ENCODE measurements at regions not wholly inside any gene's neighbourhood (a gene's known extent, or its start where the extent isn't known, plus 50 kb on each side); places are given as distances from the start of the nearest gene placed in this dataset.
"Not testable (repeated sequence)": the region's sequence is repeated elsewhere in the genome, so short reads cannot be mapped to it uniquely, and the experiment has no call there.

GRCh38 chr9:38342532-38342931 lies 50.0 kb upstream of the ALDH1B1 start:
- no peak for DNase-seq

GRCh38 chr9:38342096-38342495 lies 50.4 kb upstream of the ALDH1B1 start:
- no peak for DNase-seq

- DNase-seq: no peak
Observed at GRCh38 chr9:38339496-38339895, 53.0 kb upstream of the ALDH1B1 start.

GRCh38 chr9:38339087-38339486 lies 53.4 kb upstream of the ALDH1B1 start:
- DNase-seq: no peak

GRCh38 chr9:38338342-38339018 lies 54.0 kb upstream of the ALDH1B1 start:
- DNase-seq: no peak

GRCh38 chr9:38337706-38338264 lies 54.7 kb upstream of the ALDH1B1 start:
- DNase-seq: no peak

- no peak for DNase-seq
Observed at GRCh38 chr9:38337181-38337580, 55.3 kb upstream of the ALDH1B1 start.

GRCh38 chr9:38336341-38336740 lies 56.2 kb upstream of the ALDH1B1 start:
- no peak for DNase-seq

- no peak for DNase-seq
Observed at GRCh38 chr9:38335686-38336085, 56.8 kb upstream of the ALDH1B1 start.

GRCh38 chr9:38334234-38334633 lies 58.3 kb upstream of the ALDH1B1 start:
- DNase-seq: no peak

GRCh38 chr9:38333047-38333446 lies 59.5 kb upstream of the ALDH1B1 start:
- DNase-seq: no peak

GRCh38 chr9:38332625-38333024 lies 59.9 kb upstream of the ALDH1B1 start:
- no peak for DNase-seq

GRCh38 chr9:38331141-38331540 lies 61.4 kb upstream of the ALDH1B1 start:
- DNase-seq: no peak

- DNase-seq: no peak
Observed at GRCh38 chr9:38329968-38330367, 62.5 kb upstream of the ALDH1B1 start.

GRCh38 chr9:38328765-38329164 lies 63.7 kb upstream of the ALDH1B1 start:
- no peak for DNase-seq

- DNase-seq: no peak
Observed at GRCh38 chr9:38326122-38326521, 66.4 kb upstream of the ALDH1B1 start.

- DNase-seq: not testable (repeated sequence)
Observed at GRCh38 chr9:38324213-38324612, 68.3 kb upstream of the ALDH1B1 start.

GRCh38 chr9:38322937-38323336 lies 69.6 kb upstream of the ALDH1B1 start:
- no peak for DNase-seq

- DNase-seq: no peak
Observed at GRCh38 chr9:38319496-38320173, 72.9 kb upstream of the ALDH1B1 start.

GRCh38 chr9:38318759-38319495 lies 73.6 kb upstream of the ALDH1B1 start:
- DNase-seq: no peak

GRCh38 chr9:38316166-38316780 lies 76.2 kb upstream of the ALDH1B1 start:
- no peak for DNase-seq

GRCh38 chr9:38315085-38315595 lies 77.4 kb upstream of the ALDH1B1 start:
- DNase-seq: no peak

- DNase-seq: no peak
Observed at GRCh38 chr9:38313421-38313820, 79.1 kb upstream of the ALDH1B1 start.

All from effector CD8-positive, alpha-beta T cell (primary cell).